H1 (cell line): ENCODE measurements at regions not wholly inside any gene's neighbourhood (a gene's known extent, or its start where the extent isn't known, plus 50 kb on each side); places are given as distances from the start of the nearest gene placed in this dataset.

ENCODE experiments used
- BACH1 ChIP-seq: IDR thresholded peaks from 2 replicates; pipeline ENCODE4 v1.6.1; 2012; ENCODE audit warnings: low read length, improper control_type of control experiment
- CREB1 ChIP-seq: IDR thresholded peaks from 2 replicates; pipeline ENCODE4 v1.6.1; 2012; ENCODE audit warnings: inconsistent platforms
- EGR1 ChIP-seq: IDR thresholded peaks from 2 replicates; pipeline ENCODE4 v1.6.1; 2011; ENCODE audit warnings: low read depth, low read length, borderline replicate concordance
- KDM4A ChIP-seq: IDR thresholded peaks from one replicate; pipeline ENCODE4 v1.7.1; 2012; ENCODE audit warnings: low read depth, mild to moderate bottlenecking, moderate library complexity, low read length, inconsistent platforms; ENCODE audit not compliant: severe bottlenecking
- POU5F1 ChIP-seq: IDR thresholded peaks from 2 replicates; pipeline ENCODE4 v1.6.1; 2011; ENCODE audit warnings: low read depth, mild to moderate bottlenecking, low read length, moderate library complexity
- RAD21 ChIP-seq, 2 experiments: IDR thresholded peaks in 1 of 2; conservative IDR thresholded peaks in 1 of 2; 2 replicates each; pipeline ENCODE4 v1.6.1; 2011; ENCODE audit warnings: low read depth in 2 of 2, low read length in 2 of 2, improper control_type of control experiment in 1 of 2, inconsistent platforms in 1 of 2, mild to moderate bottlenecking in 1 of 2, moderate library complexity in 1 of 2
- SIRT6 ChIP-seq: IDR thresholded peaks from one replicate; pipeline ENCODE4 v1.7.1; 2012; ENCODE audit warnings: low read length, inconsistent platforms

- TF ChIP-seq KDM4A (no peak), RAD21 (IDR thresholded peaks at IDR 0.05 in 1 of 2, conservative IDR thresholded peaks at IDR 0.05 in 1 of 2; ENCODE audit: low read depth in 2 of 2, low read length in 2 of 2) (no peak), BACH1 (no peak), CREB1 (no peak), POU5F1 (no peak), SIRT6 (no peak), EGR1 (no peak)
Observed at GRCh38 chr12:34340534-34341361, 318.5 kb downstream of the ALG10 start (continued).
